ENCODE measurements at regions not wholly inside any gene's neighbourhood (a gene's known extent, or its start where the extent isn't known, plus 50 kb on each side); places are given as distances from the start of the nearest gene placed in this dataset.

- DNase-seq: no peak
- no peak overlapping the region for H3K27ac Mint-ChIP-seq
- intact Hi-C loops (cut with micrococcal nuclease): no loop called here
- ChIA-PET POLR2A (no interaction called here), CTCF (interaction anchor here (0.6 to 1.0 kb wide), 2 partner anchors 9 to 64 kb away, joined by 3 read pairs; no protein-coding TSS in a partner anchor)
- no peaks in the 10 kb centered on the region for H3K36me3 Mint-ChIP-seq
- H3K27me3 Mint-ChIP-seq: peaks cover 4% of the 10 kb centered on the region
- H3K4me3 Mint-ChIP-seq: no peak overlapping the region
- H3K4me1 Mint-ChIP-seq (ENCODE audit: low read depth): no peaks in the 10 kb centered on the region
- no peaks in the 10 kb centered on the region for H3K9me3 Mint-ChIP-seq
Observed at GRCh38 chr6:148082044-148082443, 260.6 kb upstream of the SASH1 start.

- Mint-ChIP-seq H3K36me3 (no peaks in the 10 kb centered on the region), H3K4me1 (ENCODE audit: low read depth) (no peaks in the 10 kb centered on the region), H3K27me3 (peaks cover 4% of the 10 kb centered on the region), H3K4me3 (no peak overlapping the region), H3K9me3 (no peaks in the 10 kb centered on the region), H3K27ac (no peak overlapping the region)
- intact Hi-C loops (cut with micrococcal nuclease): no loop called here
- CTCF ChIA-PET: interaction anchor here (1.0 kb wide), 1 partner anchor 9 kb away, joined by 3 read pairs; no protein-coding TSS in a partner anchor
- POLR2A ChIA-PET: no interaction called here
- DNase-seq: no peak
Observed at GRCh38 chr6:148082696-148083095, 259.9 kb upstream of the SASH1 start.

- H3K4me1 Mint-ChIP-seq (ENCODE audit: low read depth): no peaks in the 10 kb centered on the region
- no peaks in the 10 kb centered on the region for H3K36me3 Mint-ChIP-seq
- no peak overlapping the region for H3K4me3 Mint-ChIP-seq
- ChIA-PET CTCF (no interaction called here), POLR2A (no interaction called here)
- H3K9me3 Mint-ChIP-seq: peaks cover 6% of the 10 kb centered on the region
- no peak overlapping the region for H3K27ac Mint-ChIP-seq
- no peak for DNase-seq
- intact Hi-C loops (cut with micrococcal nuclease): no loop called here
- peaks cover 4% of the 10 kb centered on the region for H3K27me3 Mint-ChIP-seq
Observed at GRCh38 chr6:148085631-148086331, 256.9 kb upstream of the SASH1 start.

- ChIA-PET CTCF (no interaction called here), POLR2A (no interaction called here)
- Mint-ChIP-seq H3K9me3 (peaks cover 12% of the 10 kb centered on the region), H3K27me3 (peaks cover 4% of the 10 kb centered on the region), H3K4me3 (no peak overlapping the region), H3K4me1 (ENCODE audit: low read depth) (no peaks in the 10 kb centered on the region), H3K36me3 (no peaks in the 10 kb centered on the region), H3K27ac (no peak overlapping the region)
- intact Hi-C loops (cut with micrococcal nuclease): no loop called here
- no peak for DNase-seq
Observed at GRCh38 chr6:148086386-148086785, 256.3 kb upstream of the SASH1 start.

GRCh38 chr6:148086843-148087242 lies 255.8 kb upstream of the SASH1 start:
- H3K27ac Mint-ChIP-seq: no peak overlapping the region
- CTCF ChIA-PET: no interaction called here
- DNase-seq: no peak

GRCh38 chr6:148087659-148088058 lies 255.0 kb upstream of the SASH1 start:
- POLR2A ChIA-PET: no interaction called here
- no peaks in the 10 kb centered on the region for H3K4me1 Mint-ChIP-seq (ENCODE audit: low read depth)

More at GRCh38 chr6:148086843-148087242, 255.8 kb upstream of the SASH1 start:
- Mint-ChIP-seq H3K4me1 (ENCODE audit: low read depth) (no peaks in the 10 kb centered on the region), H3K27me3 (peaks cover 4% of the 10 kb centered on the region), H3K36me3 (no peaks in the 10 kb centered on the region), H3K4me3 (no peak overlapping the region), H3K9me3 (peaks cover 12% of the 10 kb centered on the region)
- intact Hi-C loops (cut with micrococcal nuclease): no loop called here
- POLR2A ChIA-PET: no interaction called here

GRCh38 chr6:148090326-148090725 lies 252.3 kb upstream of the SASH1 start:
- intact Hi-C loops (cut with micrococcal nuclease): no loop called here
- ChIA-PET POLR2A (no interaction called here), CTCF (no interaction called here)
- Mint-ChIP-seq H3K36me3 (no peaks in the 10 kb centered on the region), H3K4me1 (ENCODE audit: low read depth) (no peaks in the 10 kb centered on the region), H3K9me3 (peaks cover 12% of the 10 kb centered on the region), H3K4me3 (no peak overlapping the region), H3K27me3 (peaks cover 4% of the 10 kb centered on the region), H3K27ac (no peak overlapping the region)
- no peak for DNase-seq

More at GRCh38 chr6:148087659-148088058, 255.0 kb upstream of the SASH1 start:
- Mint-ChIP-seq H3K36me3 (no peaks in the 10 kb centered on the region), H3K4me3 (no peak overlapping the region), H3K9me3 (peaks cover 12% of the 10 kb centered on the region), H3K27me3 (peaks cover 4% of the 10 kb centered on the region), H3K27ac (no peak overlapping the region)
- CTCF ChIA-PET: no interaction called here
- intact Hi-C loops (cut with micrococcal nuclease): no loop called here
- no peak for DNase-seq

- POLR2A ChIA-PET: no interaction called here
- H3K9me3 Mint-ChIP-seq: peaks cover 12% of the 10 kb centered on the region
- CTCF ChIA-PET: interaction anchor here (1.4 kb wide), 1 partner anchor 9 kb away, joined by 3 read pairs; no protein-coding TSS in a partner anchor
Observed at GRCh38 chr6:148091394-148091793, 251.2 kb upstream of the SASH1 start.

GRCh38 chr6:148103436-148103835 lies 239.2 kb upstream of the SASH1 start:
- Mint-ChIP-seq H3K4me3 (no peak overlapping the region), H3K36me3 (no peaks in the 10 kb centered on the region), H3K27me3 (peaks cover 3% of the 10 kb centered on the region), H3K27ac (no peak overlapping the region), H3K9me3 (no peaks in the 10 kb centered on the region), H3K4me1 (ENCODE audit: low read depth) (no peaks in the 10 kb centered on the region)
- no peak for DNase-seq
- POLR2A ChIA-PET: no interaction called here
- CTCF ChIA-PET: interaction anchor here (1.0 kb wide), 1 partner anchor 74 kb away, joined by 3 read pairs; no protein-coding TSS in a partner anchor
- intact Hi-C loops (cut with micrococcal nuclease): no loop called here

More at GRCh38 chr6:148091394-148091793, 251.2 kb upstream of the SASH1 start:
- Mint-ChIP-seq H3K27ac (no peak overlapping the region), H3K4me3 (no peak overlapping the region), H3K4me1 (ENCODE audit: low read depth) (no peaks in the 10 kb centered on the region), H3K36me3 (no peaks in the 10 kb centered on the region), H3K27me3 (peaks cover 4% of the 10 kb centered on the region)
- intact Hi-C loops (cut with micrococcal nuclease): no loop called here
- DNase-seq: no peak

GRCh38 chr6:148104131-148104530 lies 238.5 kb upstream of the SASH1 start:
- POLR2A ChIA-PET: no interaction called here
- intact Hi-C loops (cut with micrococcal nuclease): no loop called here
- no peaks in the 10 kb centered on the region for H3K9me3 Mint-ChIP-seq

GRCh38 chr6:148105695-148106094 lies 236.9 kb upstream of the SASH1 start:
- no peaks in the 10 kb centered on the region for H3K9me3 Mint-ChIP-seq
- ChIA-PET POLR2A (no interaction called here), CTCF (no interaction called here)
- peaks cover 5% of the 10 kb centered on the region for H3K27me3 Mint-ChIP-seq
- no peak for DNase-seq
- H3K4me3 Mint-ChIP-seq: no peak overlapping the region
- H3K36me3 Mint-ChIP-seq: no peaks in the 10 kb centered on the region
- no peaks in the 10 kb centered on the region for H3K4me1 Mint-ChIP-seq (ENCODE audit: low read depth)
- intact Hi-C loops (cut with micrococcal nuclease): no loop called here
- no peak overlapping the region for H3K27ac Mint-ChIP-seq

More at GRCh38 chr6:148104131-148104530, 238.5 kb upstream of the SASH1 start:
- Mint-ChIP-seq H3K36me3 (no peaks in the 10 kb centered on the region), H3K27me3 (peaks cover 5% of the 10 kb centered on the region), H3K4me3 (no peak overlapping the region), H3K27ac (no peak overlapping the region), H3K4me1 (ENCODE audit: low read depth) (no peaks in the 10 kb centered on the region)
- no peak for DNase-seq
- CTCF ChIA-PET: interaction anchor here (1.0 kb wide), 1 partner anchor 73 kb away, joined by 3 read pairs; no protein-coding TSS in a partner anchor

- peaks cover 4% of the 10 kb centered on the region for H3K27me3 Mint-ChIP-seq
- POLR2A ChIA-PET: no interaction called here
- intact Hi-C loops (cut with micrococcal nuclease): no loop called here
- DNase-seq: no peak
- H3K27ac Mint-ChIP-seq: no peak overlapping the region
- H3K4me3 Mint-ChIP-seq: no peak overlapping the region
- H3K4me1 Mint-ChIP-seq (ENCODE audit: low read depth): no peaks in the 10 kb centered on the region
- no peaks in the 10 kb centered on the region for H3K9me3 Mint-ChIP-seq
- no peaks in the 10 kb centered on the region for H3K36me3 Mint-ChIP-seq
- CTCF ChIA-PET: no interaction called here
Observed at GRCh38 chr6:148107911-148108310, 234.7 kb upstream of the SASH1 start.

- intact Hi-C loops (cut with micrococcal nuclease): no loop called here
- Mint-ChIP-seq H3K4me3 (no peak overlapping the region), H3K27me3 (peaks cover 4% of the 10 kb centered on the region), H3K4me1 (ENCODE audit: low read depth) (no peaks in the 10 kb centered on the region), H3K36me3 (no peaks in the 10 kb centered on the region), H3K9me3 (no peaks in the 10 kb centered on the region), H3K27ac (no peak overlapping the region)
- CTCF ChIA-PET: interaction anchor here (1.0 kb wide), 1 partner anchor 36 kb away, joined by 4 read pairs; no protein-coding TSS in a partner anchor
- no peak for DNase-seq
- POLR2A ChIA-PET: no interaction called here
Observed at GRCh38 chr6:148109732-148110131, 232.9 kb upstream of the SASH1 start.
